ENCODE measurements at regions not wholly inside any gene's neighbourhood (a gene's known extent, or its start where the extent isn't known, plus 50 kb on each side); places are given as distances from the start of the nearest gene placed in this dataset.

GRCh38 chr18:46222710-46223360, 118.7 kb downstream of the HAUS1 start:
- TF ChIP-seq POLR2A (IDR thresholded peaks at IDR 0.05; ENCODE audit: low read length) (peak; percentile 41), GATA1 (IDR thresholded peaks at IDR 0.05; ENCODE audit: low read depth, low read length) (no peak)

Data from erythroblast (primary cell).